GM12891 (cell line): ENCODE measurements at regions not wholly inside any gene's neighbourhood (a gene's known extent, or its start where the extent isn't known, plus 50 kb on each side); places are given as distances from the start of the nearest gene placed in this dataset.
"Not testable (repeated sequence)": the region's sequence is repeated elsewhere in the genome, so short reads cannot be mapped to it uniquely, and the experiment has no call there.

Experiments
- DNase-seq: peaks from one replicate; pipeline ENCODE4 v3.0.0; 2011; ENCODE audit warnings: low spot score; ENCODE audit not compliant: insufficient read length
- FAIRE-seq: peaks from 2 replicates; lab custom pipeline; 2011; peaks lifted over from hg19 to GRCh38; lab: Jason Lieb, UNC
- PAX5 ChIP-seq: IDR thresholded peaks from 2 replicates; pipeline ENCODE4 v1.6.1; 2011; ENCODE audit warnings: low read length, moderate library complexity, mild to moderate bottlenecking; ENCODE audit not compliant: insufficient read depth, severe bottlenecking
- POLR2A ChIP-seq: IDR thresholded peaks from 2 replicates; pipeline ENCODE4 v1.6.1; 2011; ENCODE audit warnings: low read depth, low read length, control low read depth
- POLR2AphosphoS5 ChIP-seq: IDR thresholded peaks from 2 replicates; pipeline ENCODE4 v1.6.1; 2011; ENCODE audit warnings: low read depth, low read length, control low read depth
- POU2F2 ChIP-seq: IDR thresholded peaks from 2 replicates; pipeline ENCODE4 v1.6.1; 2011; ENCODE audit warnings: low read depth, mild to moderate bottlenecking, control low read depth, low read length, moderate library complexity
- SPI1 ChIP-seq: IDR thresholded peaks from 2 replicates; pipeline ENCODE4 v1.6.1; 2011; ENCODE audit warnings: low read depth, low read length, control low read depth
- TAF1 ChIP-seq: IDR thresholded peaks from 2 replicates; pipeline ENCODE4 v1.6.1; 2011; ENCODE audit warnings: low read depth, low read length, control low read depth

- DNase-seq (no peak), FAIRE-seq (no peak)
- TF ChIP-seq PAX5 (no peak), POU2F2 (no peak), POLR2A (no peak)
Measured at GRCh38 chr10:43842072-43842471, 193.4 kb upstream of the ZNF32 start.

GRCh38 chr10:43839973-43840372, 191.3 kb upstream of the ZNF32 start:
- FAIRE-seq (no peak), DNase-seq (no peak)
- TF ChIP-seq POLR2AphosphoS5 (no peak), TAF1 (no peak), SPI1 (no peak), PAX5 (no peak), POLR2A (no peak), POU2F2 (no peak)

- not testable (repeated sequence) for DNase-seq, FAIRE-seq
Measured at GRCh38 chr10:43834751-43835150, 186.1 kb upstream of the ZNF32 start.

GRCh38 chr10:43827853-43828252, 179.2 kb upstream of the ZNF32 start:
- TF ChIP-seq PAX5 (no peak), POLR2AphosphoS5 (no peak), SPI1 (no peak)
- FAIRE-seq (no peak), DNase-seq (no peak)

- FAIRE-seq: no peak
- no peak for TF ChIP-seq SPI1
- TF ChIP-seq POLR2A: no peak
- no peak for TF ChIP-seq POU2F2
- TF ChIP-seq PAX5: no peak
- TF ChIP-seq TAF1: no peak
- no peak for TF ChIP-seq POLR2AphosphoS5
Measured at GRCh38 chr10:43825984-43826383, 177.3 kb upstream of the ZNF32 start.

GRCh38 chr10:43825421-43825820, 176.7 kb upstream of the ZNF32 start:
- no peak for DNase-seq
- no peak for FAIRE-seq
- TF ChIP-seq SPI1: no peak
- no peak for TF ChIP-seq PAX5
- TF ChIP-seq POLR2A: no peak
- TF ChIP-seq POLR2AphosphoS5: no peak
- no peak for TF ChIP-seq TAF1
- TF ChIP-seq POU2F2: no peak

More at GRCh38 chr10:43825984-43826383, 177.3 kb upstream of the ZNF32 start:
- DNase-seq: no peak

- TF ChIP-seq POLR2A (no peak), TAF1 (no peak), POLR2AphosphoS5 (no peak), SPI1 (no peak), POU2F2 (no peak)
Measured at GRCh38 chr10:43824934-43825333, 176.3 kb upstream of the ZNF32 start.

GRCh38 chr10:43822631-43823580, 174.2 kb upstream of the ZNF32 start:
- DNase-seq (no peak), FAIRE-seq (no peak)
- TF ChIP-seq SPI1 (no peak), TAF1 (no peak), PAX5 (no peak), POLR2AphosphoS5 (no peak), POU2F2 (no peak), POLR2A (no peak)

More at GRCh38 chr10:43824934-43825333, 176.3 kb upstream of the ZNF32 start:
- DNase-seq (no peak), FAIRE-seq (no peak)

- DNase-seq: no peak
- TF ChIP-seq TAF1 (no peak), POLR2A (no peak)
- FAIRE-seq: no peak
Measured at GRCh38 chr10:43821103-43821502, 172.4 kb upstream of the ZNF32 start.

- TF ChIP-seq POLR2A: no peak
- FAIRE-seq (no peak), DNase-seq (no peak)
Measured at GRCh38 chr10:43820663-43821062, 172.0 kb upstream of the ZNF32 start.

- DNase-seq: no peak
- no peak for TF ChIP-seq POU2F2
- no peak for TF ChIP-seq PAX5
- TF ChIP-seq POLR2A: no peak
- no peak for TF ChIP-seq POLR2AphosphoS5
- TF ChIP-seq SPI1: no peak
- TF ChIP-seq TAF1: no peak
- FAIRE-seq: no peak
Measured at GRCh38 chr10:43819464-43820230, 171.0 kb upstream of the ZNF32 start.
